ENCODE measurements at regions not wholly inside any gene's neighbourhood (a gene's known extent, or its start where the extent isn't known, plus 50 kb on each side); places are given as distances from the start of the nearest gene placed in this dataset.

- no peak for DNase-seq
These were observed 181.5 kb upstream of the PODXL start for GRCh38 chr7:131737746-131738465.

GRCh38 chr7:131735101-131735500 is 178.7 kb upstream of the PODXL start:
- DNase-seq = peak; percentile 3

- DNase-seq = no peak
These were observed 177.2 kb upstream of the PODXL start for GRCh38 chr7:131733604-131734003.

GRCh38 chr7:131727189-131727588 is 170.8 kb upstream of the PODXL start:
- DNase-seq = no peak

GRCh38 chr7:131726686-131727085 is 170.3 kb upstream of the PODXL start:
- no peak for DNase-seq

- DNase-seq = no peak
These were observed 169.6 kb upstream of the PODXL start for GRCh38 chr7:131726031-131726430.

GRCh38 chr7:131724776-131725345 is 168.4 kb upstream of the PODXL start:
- no peak for DNase-seq

- DNase-seq = no peak
These were observed 167.5 kb upstream of the PODXL start for GRCh38 chr7:131723926-131724325.

GRCh38 chr7:131722371-131722770 is 165.9 kb upstream of the PODXL start:
- DNase-seq = no peak

GRCh38 chr7:131721660-131722059 is 165.2 kb upstream of the PODXL start:
- no peak for DNase-seq

GRCh38 chr7:131720703-131721102 is 164.3 kb upstream of the PODXL start:
- DNase-seq = no peak

GRCh38 chr7:131717181-131717580 is 160.8 kb upstream of the PODXL start:
- no peak for DNase-seq

GRCh38 chr7:131699323-131699722 is 142.9 kb upstream of the PODXL start:
- no peak for DNase-seq

GRCh38 chr7:131692131-131692960 is 135.9 kb upstream of the PODXL start:
- DNase-seq = peak; percentile 14

- DNase-seq = no peak
These were observed 135.2 kb upstream of the PODXL start for GRCh38 chr7:131691454-131692130.

- no peak for DNase-seq
These were observed 134.0 kb upstream of the PODXL start for GRCh38 chr7:131690441-131690840.

GRCh38 chr7:131689662-131690234 is 133.3 kb upstream of the PODXL start:
- no peak for DNase-seq

GRCh38 chr7:131688738-131689661 is 132.6 kb upstream of the PODXL start:
- DNase-seq = peak; percentile 55

GRCh38 chr7:131687296-131687695 is 130.9 kb upstream of the PODXL start:
- no peak for DNase-seq

GRCh38 chr7:131686833-131687232 is 130.4 kb upstream of the PODXL start:
- DNase-seq = no peak

Measured in muscle of arm (tissue), 1 donor.